Colonic mucosa (tissue), 4 donors: ENCODE measurements at regions not wholly inside any gene's neighbourhood (a gene's known extent, or its start where the extent isn't known, plus 50 kb on each side); places are given as distances from the start of the nearest gene placed in this dataset.

Source experiments
- DNase-seq: peaks from one replicate; pipeline ENCODE4 v3.0.0-alpha.2; 2020
- H3K27ac ChIP-seq: fragments of 200-600 bp; one replicate; pipeline ENCODE4 v1.8.0; 2021
- H3K27me3 ChIP-seq: fragments of 200-600 bp; one replicate; pipeline ENCODE4 v1.8.0; 2021
- H3K36me3 ChIP-seq: fragments of 200-600 bp; one replicate; pipeline ENCODE4 v1.8.0; 2021
- H3K4me1 ChIP-seq: fragments of 200-600 bp; one replicate; pipeline ENCODE4 v1.8.0; 2021; ENCODE audit warnings: mild to moderate bottlenecking
- H3K4me3 ChIP-seq: fragments of 200-600 bp; one replicate; pipeline ENCODE4 v1.8.0; 2021
- H3K9ac ChIP-seq, 2 donors: one replicate each; pipeline ENCODE4 v1.7.0; 2013; ENCODE audit warnings: control low read depth in 2 of 2, low read depth in 2 of 2, low read length in 2 of 2
- H3K9me3 ChIP-seq: fragments of 200-600 bp; one replicate; pipeline ENCODE4 v1.8.0; 2021
- intact Hi-C: fragments of 100-400 bp; cut with DNase I; formaldehyde crosslinking; loops from one replicate; pipeline ENCODE4 v1.14.1; 2022
- TF ChIP-seq, protein P1 (sequence below): fragments of 200-600 bp; IDR thresholded peaks from one replicate; pipeline ENCODE4 v1.8.0; 2022; ENCODE audit warnings: antibody characterized with exemption, mild to moderate bottlenecking
- donor health status: healthy.
- donor health status: DM: no; HTN: no; CAD: no.
- donor health status: DM: no; HTN: no; CAD: no.

DNA sequence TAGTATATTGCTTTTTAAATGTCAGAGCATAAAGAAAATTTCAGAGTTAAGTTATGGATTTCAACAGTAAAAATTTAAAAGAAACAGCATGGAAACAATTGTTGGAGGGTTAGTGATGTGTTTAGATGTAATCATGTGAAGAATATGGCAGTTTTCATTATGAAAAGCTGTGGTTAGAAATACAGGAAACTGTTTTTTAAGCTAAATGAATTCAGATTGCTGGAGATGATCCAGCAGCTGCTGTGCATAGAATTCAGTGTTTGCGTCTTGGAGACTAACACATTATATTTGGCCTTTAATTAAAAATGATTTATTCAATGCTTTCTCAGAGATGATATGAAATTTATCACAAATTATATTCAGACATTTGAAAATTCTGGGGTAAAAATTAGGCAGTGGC lies 273.6 kb upstream of the LRRC7 start:
- Histone ChIP-seq H3K4me1 (no peaks in the 10 kb centered on the region), H3K9ac (no peak overlapping the region), H3K9me3 (no peaks in the 10 kb centered on the region), H3K36me3 (no peaks in the 10 kb centered on the region), H3K27me3 (no peaks in the 10 kb centered on the region), H3K27ac (no peak overlapping the region), H3K4me3 (no peak overlapping the region)
- intact Hi-C loops: no loop called here
- TF ChIP-seq, protein P1, sequence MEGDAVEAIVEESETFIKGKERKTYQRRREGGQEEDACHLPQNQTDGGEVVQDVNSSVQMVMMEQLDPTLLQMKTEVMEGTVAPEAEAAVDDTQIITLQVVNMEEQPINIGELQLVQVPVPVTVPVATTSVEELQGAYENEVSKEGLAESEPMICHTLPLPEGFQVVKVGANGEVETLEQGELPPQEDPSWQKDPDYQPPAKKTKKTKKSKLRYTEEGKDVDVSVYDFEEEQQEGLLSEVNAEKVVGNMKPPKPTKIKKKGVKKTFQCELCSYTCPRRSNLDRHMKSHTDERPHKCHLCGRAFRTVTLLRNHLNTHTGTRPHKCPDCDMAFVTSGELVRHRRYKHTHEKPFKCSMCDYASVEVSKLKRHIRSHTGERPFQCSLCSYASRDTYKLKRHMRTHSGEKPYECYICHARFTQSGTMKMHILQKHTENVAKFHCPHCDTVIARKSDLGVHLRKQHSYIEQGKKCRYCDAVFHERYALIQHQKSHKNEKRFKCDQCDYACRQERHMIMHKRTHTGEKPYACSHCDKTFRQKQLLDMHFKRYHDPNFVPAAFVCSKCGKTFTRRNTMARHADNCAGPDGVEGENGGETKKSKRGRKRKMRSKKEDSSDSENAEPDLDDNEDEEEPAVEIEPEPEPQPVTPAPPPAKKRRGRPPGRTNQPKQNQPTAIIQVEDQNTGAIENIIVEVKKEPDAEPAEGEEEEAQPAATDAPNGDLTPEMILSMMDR: no peak
- DNase-seq: no peak

DNA sequence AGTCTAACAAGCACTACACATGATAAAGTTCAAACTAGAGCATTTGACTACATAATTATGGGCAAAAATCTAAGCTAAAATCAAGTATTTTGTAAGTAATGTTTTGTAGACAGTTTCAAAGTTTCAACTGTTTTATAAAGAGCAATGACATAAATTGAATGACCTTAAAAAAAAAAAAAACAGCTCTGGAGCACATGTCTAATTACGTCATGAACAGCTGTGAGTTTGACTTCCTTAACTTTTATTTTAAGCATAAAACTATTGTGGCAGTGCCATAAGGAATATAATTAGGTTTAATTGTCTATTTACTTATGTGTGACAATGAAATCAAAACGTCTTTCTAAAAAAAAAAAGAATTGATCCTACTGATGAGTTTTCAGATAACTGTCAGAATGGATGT lies 272.5 kb upstream of the LRRC7 start:
- DNase-seq: no peak
- intact Hi-C loops: no loop called here

DNA sequence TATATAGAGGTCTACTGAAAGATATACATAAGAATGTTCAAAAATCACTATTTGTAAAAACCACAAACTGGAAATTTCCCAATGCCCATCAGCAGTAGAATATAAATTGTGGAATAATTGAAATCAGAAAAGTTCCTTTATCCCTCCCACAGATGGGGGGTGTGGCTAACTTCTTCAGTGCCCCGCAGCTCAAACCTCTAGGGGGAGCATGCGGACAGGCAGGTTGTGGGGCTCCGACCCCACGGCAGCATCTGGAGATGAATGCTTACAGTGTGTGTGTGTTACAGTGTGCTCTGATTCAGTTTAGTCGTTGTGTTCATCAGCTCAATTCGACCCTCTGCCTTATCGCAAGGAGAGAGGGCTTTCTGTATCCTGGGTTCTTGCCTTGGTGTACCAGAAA lies 262.1 kb upstream of the LRRC7 start:
- intact Hi-C loops: no loop called here
- Histone ChIP-seq H3K4me3 (no peak overlapping the region), H3K27ac (no peak overlapping the region), H3K9ac (no peak overlapping the region), H3K36me3 (no peaks in the 10 kb centered on the region), H3K27me3 (no peaks in the 10 kb centered on the region), H3K4me1 (no peaks in the 10 kb centered on the region), H3K9me3 (no peaks in the 10 kb centered on the region)
- no peak for DNase-seq
- TF ChIP-seq, protein P1: no peak

More for the DNA sequence above, 272.5 kb upstream of the LRRC7 start:
- no peaks in the 10 kb centered on the region for H3K4me1 ChIP-seq
- H3K27me3 ChIP-seq: no peaks in the 10 kb centered on the region
- H3K36me3 ChIP-seq: no peaks in the 10 kb centered on the region
- H3K9ac ChIP-seq: no peak overlapping the region
- H3K9me3 ChIP-seq: no peaks in the 10 kb centered on the region
- TF ChIP-seq, protein P1: no peak
- no peak overlapping the region for H3K27ac ChIP-seq
- H3K4me3 ChIP-seq: no peak overlapping the region

DNA sequence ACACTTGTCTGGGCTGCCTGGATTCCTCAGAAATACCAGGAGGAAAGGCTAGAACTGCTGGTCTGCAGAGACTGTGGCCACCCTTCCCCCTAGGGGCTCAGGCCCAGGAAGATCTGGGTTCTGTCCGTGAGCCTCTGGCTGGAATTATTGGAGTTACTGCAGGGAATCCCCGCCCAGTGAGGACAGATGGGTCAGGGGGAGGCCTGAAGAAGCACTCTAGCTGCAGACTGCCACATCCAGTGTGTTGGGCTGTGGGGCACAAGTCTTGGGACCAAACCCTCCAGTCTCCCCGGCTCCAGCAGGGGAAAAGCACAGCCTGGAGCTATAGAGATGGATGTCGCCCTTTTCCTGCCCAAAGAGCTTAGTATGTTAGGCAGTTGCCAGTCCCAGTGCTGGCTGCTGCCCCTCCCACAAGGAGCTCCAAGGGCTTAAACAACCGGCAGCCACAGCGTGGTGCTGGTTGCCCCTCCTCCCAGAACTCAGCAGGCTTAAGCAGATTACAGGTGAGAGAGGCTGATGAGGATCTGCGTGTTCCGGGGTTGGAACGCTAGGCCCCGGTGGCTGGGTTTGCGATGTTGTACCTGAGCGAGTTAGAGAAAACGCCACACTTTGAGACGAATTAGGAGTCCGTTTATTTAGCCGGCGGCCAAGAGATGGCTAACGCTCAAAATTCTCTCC lies 255.5 kb upstream of the LRRC7 start:
- no peak for DNase-seq
- no peaks in the 10 kb centered on the region for H3K4me1 ChIP-seq
- H3K36me3 ChIP-seq: no peaks in the 10 kb centered on the region
- TF ChIP-seq, protein P1: no peak
- no peaks in the 10 kb centered on the region for H3K27me3 ChIP-seq
- no peak overlapping the region for H3K4me3 ChIP-seq
- no peak overlapping the region for H3K27ac ChIP-seq
- H3K9me3 ChIP-seq: no peaks in the 10 kb centered on the region
- intact Hi-C loops: no loop called here
- no peak overlapping the region for H3K9ac ChIP-seq

DNA sequence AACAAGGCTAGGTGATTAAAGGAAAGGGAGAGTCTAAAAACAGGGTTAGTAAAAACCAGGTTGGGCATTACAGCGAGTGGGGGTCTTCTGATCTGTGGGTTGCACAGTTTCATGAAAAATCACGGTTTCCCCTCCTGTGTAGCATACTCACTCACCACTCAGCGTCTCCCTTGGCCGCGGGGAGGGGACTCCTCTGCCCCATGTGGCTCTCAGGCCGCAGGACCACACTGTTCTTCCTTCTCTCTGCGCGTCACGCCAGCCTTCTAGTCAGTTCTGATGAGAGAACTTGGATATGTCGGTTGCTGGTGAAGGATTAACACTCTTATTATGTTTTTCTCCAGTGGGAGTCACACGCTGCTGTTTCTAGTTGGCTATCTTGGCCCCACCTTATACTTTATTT lies 254.6 kb upstream of the LRRC7 start:
- no peaks in the 10 kb centered on the region for H3K36me3 ChIP-seq
- TF ChIP-seq, protein P1: no peak
- H3K27me3 ChIP-seq: no peaks in the 10 kb centered on the region
- DNase-seq: no peak
- intact Hi-C loops: no loop called here
- no peak overlapping the region for H3K9ac ChIP-seq
- H3K9me3 ChIP-seq: no peaks in the 10 kb centered on the region
- no peaks in the 10 kb centered on the region for H3K4me1 ChIP-seq
- H3K27ac ChIP-seq: no peak overlapping the region
- H3K4me3 ChIP-seq: no peak overlapping the region
